HCT116 (cell line): ENCODE measurements at regions not wholly inside any gene's neighbourhood (a gene's known extent, or its start where the extent isn't known, plus 50 kb on each side); places are given as distances from the start of the nearest gene placed in this dataset.

Experiments
- ATAC-seq: fragments of 200-7000 bp; cut with Tn5 transposase; 2 replicates; pipeline ENCODE4 v1.9.1; 2020; ENCODE audit warnings: mild to moderate bottlenecking, moderate library complexity
- BruUV-seq: library from RNA; stranded (reverse); fragments of 400-500 nt; replicated peaks from 2 replicates; lab custom pipeline; 2021; lab: Mats Ljungman, UMichigan
- CTCF ChIA-PET: fragments of 300-600 bp; sonication (Branson Sonifier 250); formaldehyde crosslinking; loops from one replicate; lab custom pipeline; 2021; ENCODE audit warnings: antibody characterized with exemption; lab: Charles Lee
- POLR2A ChIA-PET: fragments of 300-600, 350-600 bp; sonication (Branson Sonifier 250); formaldehyde crosslinking; loops from one replicate; lab custom pipeline; 2021; ENCODE audit warnings: antibody characterized with exemption; lab: Charles Lee
- RAD21 ChIA-PET, 2 experiments: fragments of 300-600 bp; sonication (Branson Sonifier 250); formaldehyde crosslinking; loops; one replicate each; lab custom pipeline; 2023; ENCODE audit warnings: low total read pairs in 2 of 2; ENCODE audit not compliant: uncharacterized antibody in 2 of 2, unreplicated experiment in 2 of 2, low non-redundant PET in 1 of 2; lab: Charles Lee
- DNase-seq: peaks from one replicate; pipeline ENCODE4 v3.0.0-alpha.2; 2010; ENCODE audit warnings: low read depth, low spot score
- H2AFZ ChIP-seq: fragments of 200-600 bp; shearing (Covaris generic), sonication (generic); 2 replicates; pipeline ENCODE4 v1.6.1; 2017; ENCODE audit warnings: low read depth, mixed run types, mixed read lengths, antibody characterized with exemption, low read length; ENCODE audit not compliant: poor library complexity, severe bottlenecking
- H3K27ac ChIP-seq: 2 replicates; pipeline ENCODE4 v1.5.1; 2012; ENCODE audit warnings: low read depth, low read length
- H3K27me3 ChIP-seq: fragments of 200-600 bp; sonication (generic); 2 replicates; pipeline ENCODE4 v1.6.1; 2016; ENCODE audit warnings: mixed run types, low read length, mixed read lengths; ENCODE audit not compliant: insufficient read depth
- H3K36me3 ChIP-seq, 2 experiments: fragments of 200-500 bp in 1 of 2; fragments of 200-600 bp in 1 of 2; sonication (Bioruptor generic) in 1 of 2; sonication (generic) in 1 of 2; 2 replicates each; pipeline versions ENCODE4 v1.5.1 to v1.6.1; 2014 to 2016; ENCODE audit warnings: low read length in 2 of 2, inconsistent platforms in 1 of 2, mixed read lengths in 1 of 2, mixed run types in 1 of 2; ENCODE audit not compliant: insufficient read depth in 2 of 2, control insufficient read depth in 1 of 2
- H3K4me1 ChIP-seq, 2 experiments: fragments of 200-600 bp in 1 of 2; sonication (generic) in 1 of 2; 2 replicates each; pipeline versions ENCODE4 v1.5.1 to v1.6.1; 2012 to 2017; ENCODE audit warnings: low read length in 2 of 2, inconsistent platforms in 1 of 2, mild to moderate bottlenecking in 1 of 2, mixed read lengths in 1 of 2, mixed run types in 1 of 2, moderate library complexity in 1 of 2; ENCODE audit not compliant: insufficient read depth in 2 of 2, control insufficient read depth in 1 of 2
- H3K4me2 ChIP-seq: fragments of 200-600 bp; sonication (generic); 2 replicates; pipeline ENCODE4 v1.6.1; 2017; ENCODE audit warnings: mixed run types, low read length, mixed read lengths
- H3K4me3 ChIP-seq, 2 experiments: fragments of 200-600 bp in 1 of 2; sonication (generic) in 1 of 2; replicated peaks in 1 of 2; 2 replicates each; pipeline ENCODE4 v1.5.1; 2011 to 2016; ENCODE audit warnings: low read length in 2 of 2, control low read depth in 1 of 2, low read depth in 1 of 2, mild to moderate bottlenecking in 1 of 2, mixed read lengths in 1 of 2, mixed run types in 1 of 2
- H3K79me2 ChIP-seq: fragments of 200-600 bp; sonication (generic); 2 replicates; pipeline ENCODE4 v1.6.1; 2017; ENCODE audit warnings: mild to moderate bottlenecking, mixed run types, low read length, moderate library complexity, mixed read lengths; ENCODE audit not compliant: insufficient read depth
- H3K9ac ChIP-seq: fragments of 200-600 bp; sonication (generic); 2 replicates; pipeline ENCODE4 v1.6.1; 2016; ENCODE audit warnings: low read length, mixed read lengths
- H3K9me2 ChIP-seq: fragments of 200-600 bp; sonication (generic), shearing (Covaris generic); 2 replicates; pipeline ENCODE4 v1.6.1; 2017; ENCODE audit warnings: mixed run types, mild to moderate bottlenecking, moderate library complexity; ENCODE audit not compliant: insufficient read depth
- H3K9me3 ChIP-seq, 2 experiments: fragments of 200-500 bp in 1 of 2; fragments of 200-600 bp in 1 of 2; sonication (Bioruptor generic) in 1 of 2; sonication (generic) in 1 of 2; 2 replicates each; pipeline ENCODE4 v1.6.1; 2014 to 2017; ENCODE audit warnings: low read length in 2 of 2, mixed read lengths in 2 of 2, inconsistent platforms in 1 of 2, low read depth in 1 of 2, mild to moderate bottlenecking in 1 of 2, mixed run types in 1 of 2, moderate library complexity in 1 of 2; ENCODE audit not compliant: control insufficient read depth in 1 of 2, insufficient read depth in 1 of 2
- H4K20me1 ChIP-seq: fragments of 200-600 bp; sonication (generic), shearing (Covaris generic); 2 replicates; pipeline ENCODE4 v1.6.1; 2017; ENCODE audit warnings: mixed run types, mild to moderate bottlenecking, moderate library complexity; ENCODE audit not compliant: insufficient read depth
- CEBPB ChIP-seq: IDR thresholded peaks from 2 replicates; pipeline ENCODE4 v1.6.1; 2012; ENCODE audit warnings: low read depth
- EGR1 ChIP-seq: IDR thresholded peaks from 2 replicates; pipeline ENCODE4 v1.6.1; 2012; ENCODE audit warnings: low read depth
- EZH2phosphoT487 ChIP-seq: fragments of 200-600 bp; IDR thresholded peaks from 2 replicates; pipeline ENCODE4 v1.6.1; 2018; ENCODE audit warnings: antibody characterized with exemption, borderline replicate concordance
- FOSL1 ChIP-seq: IDR thresholded peaks from 2 replicates; pipeline ENCODE4 v1.6.1; 2012; ENCODE audit warnings: low read depth
- JUND ChIP-seq: IDR thresholded peaks from 2 replicates; pipeline ENCODE4 v1.6.1; 2012
- POLR2A ChIP-seq: IDR thresholded peaks from 2 replicates; pipeline ENCODE4 v1.7.0; 2011; ENCODE audit warnings: borderline replicate concordance; ENCODE audit not compliant: insufficient read depth, insufficient read length; ENCODE audit errors: extremely low read depth
- SIN3A ChIP-seq: IDR thresholded peaks from 2 replicates; pipeline ENCODE4 v1.6.1; 2012; ENCODE audit warnings: low read depth
- SP1 ChIP-seq: IDR thresholded peaks from 2 replicates; pipeline ENCODE4 v1.6.1; 2012; ENCODE audit warnings: low read depth
- YY1 ChIP-seq: IDR thresholded peaks from 2 replicates; pipeline ENCODE4 v1.6.1; 2011; ENCODE audit warnings: low read length, low read depth, moderate library complexity, mild to moderate bottlenecking; ENCODE audit not compliant: insufficient replicate concordance; ENCODE audit errors: extremely low read depth
- ZFX ChIP-seq: fragments of 450-650 bp; IDR thresholded peaks from 2 replicates; pipeline ENCODE4 v1.6.1; 2017
- ZNF274 ChIP-seq: fragments of 200-500 bp; sonication (Bioruptor generic); IDR thresholded peaks from 2 replicates; pipeline ENCODE4 v1.6.1; 2014; ENCODE audit warnings: mild to moderate bottlenecking, low read depth, low read length, inconsistent platforms
- intact Hi-C: fragments of 100-400 bp; cut with micrococcal nuclease; formaldehyde crosslinking; loops from 2 replicates; pipeline ENCODE4 v1.10.0; 2022
- TF ChIP-seq, protein P1 (sequence below): IDR thresholded peaks from 2 replicates; pipeline ENCODE4 v1.6.1; 2011; ENCODE audit warnings: mild to moderate bottlenecking, low read length, moderate library complexity; ENCODE audit not compliant: insufficient replicate concordance; ENCODE audit errors: extremely low read depth
- TF ChIP-seq, protein P2 (sequence below), 3 experiments: fragments of 200-600 bp in 1 of 3; sonication (generic) in 1 of 3; IDR thresholded peaks in 2 of 3; conservative IDR thresholded peaks in 1 of 3; 2 replicates each; pipeline ENCODE4 v1.5.1; 2012 to 2017; ENCODE audit warnings: low read depth in 2 of 3, low read length in 2 of 3, antibody characterized with exemption in 1 of 3, borderline replicate concordance in 1 of 3, control low read depth in 1 of 3, mild to moderate bottlenecking in 1 of 3, mixed read lengths in 1 of 3, mixed run types in 1 of 3, moderate library complexity in 1 of 3; ENCODE audit not compliant: insufficient read depth in 1 of 3
- TF ChIP-seq, protein P3 (sequence below): IDR thresholded peaks from 2 replicates; pipeline ENCODE4 v1.6.1; 2012; ENCODE audit warnings: low read depth
- TF ChIP-seq, protein P4 (sequence below): IDR thresholded peaks from 2 replicates; pipeline ENCODE4 v1.6.1; 2012

DNA sequence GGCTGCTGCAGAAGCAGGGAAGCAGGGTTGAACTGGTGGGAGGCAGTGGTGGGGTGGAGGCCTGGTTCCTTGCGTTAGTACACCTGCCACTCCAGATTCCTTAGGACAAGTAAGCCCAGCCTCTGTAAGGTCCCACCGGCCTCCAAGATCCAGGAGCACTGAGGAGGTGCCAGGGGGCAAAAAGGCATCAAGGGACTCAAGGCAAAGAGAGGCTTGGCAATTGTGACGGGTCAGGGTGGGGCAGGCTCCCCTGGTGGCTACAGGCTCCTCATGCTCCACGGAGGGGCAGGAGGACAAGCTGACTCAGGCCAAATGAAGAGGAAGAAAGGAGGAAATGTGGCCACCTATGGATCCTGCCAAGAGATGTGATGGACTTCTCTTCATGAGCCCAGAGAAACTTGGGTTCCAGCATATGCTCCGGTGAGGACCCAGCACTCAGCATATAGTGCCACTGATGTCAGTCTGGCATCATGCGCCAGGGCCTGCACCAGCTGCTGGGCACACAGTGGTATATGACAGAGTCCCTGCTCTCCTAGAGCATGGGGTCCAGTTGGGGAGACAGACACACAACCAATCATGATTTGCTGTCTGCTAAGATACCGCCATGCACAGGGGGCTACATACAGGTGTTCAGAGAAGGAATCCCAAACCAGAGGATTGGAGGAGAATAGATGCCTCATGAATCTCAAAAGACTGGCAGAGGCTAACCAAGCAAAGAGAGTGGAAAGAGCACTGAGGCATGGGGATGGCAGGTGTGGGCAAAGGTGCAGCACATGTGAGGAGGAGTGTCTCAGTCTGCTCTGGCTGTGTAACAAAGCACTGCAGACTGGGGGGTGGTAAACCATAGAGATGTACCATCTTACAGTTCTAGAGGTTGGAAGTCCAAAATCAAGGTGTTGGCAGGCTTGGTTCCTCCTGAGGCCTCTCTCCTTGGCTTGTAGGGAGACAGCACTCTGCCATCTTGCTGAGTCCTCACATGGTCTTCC, 249.7 kb downstream of the RHOU start:
- no peak for ATAC-seq
- H3K4me1 ChIP-seq = no peaks in the 10 kb centered on the region
- no peak for DNase-seq
- no peak overlapping the region for H3K9ac ChIP-seq
- no peaks in the 10 kb centered on the region for H3K79me2 ChIP-seq
- no peaks in the 10 kb centered on the region for H3K27me3 ChIP-seq
- H3K9me3 ChIP-seq = no peaks in the 10 kb centered on the region
- no peak for TF ChIP-seq POLR2A
- TF ChIP-seq, protein P1, sequence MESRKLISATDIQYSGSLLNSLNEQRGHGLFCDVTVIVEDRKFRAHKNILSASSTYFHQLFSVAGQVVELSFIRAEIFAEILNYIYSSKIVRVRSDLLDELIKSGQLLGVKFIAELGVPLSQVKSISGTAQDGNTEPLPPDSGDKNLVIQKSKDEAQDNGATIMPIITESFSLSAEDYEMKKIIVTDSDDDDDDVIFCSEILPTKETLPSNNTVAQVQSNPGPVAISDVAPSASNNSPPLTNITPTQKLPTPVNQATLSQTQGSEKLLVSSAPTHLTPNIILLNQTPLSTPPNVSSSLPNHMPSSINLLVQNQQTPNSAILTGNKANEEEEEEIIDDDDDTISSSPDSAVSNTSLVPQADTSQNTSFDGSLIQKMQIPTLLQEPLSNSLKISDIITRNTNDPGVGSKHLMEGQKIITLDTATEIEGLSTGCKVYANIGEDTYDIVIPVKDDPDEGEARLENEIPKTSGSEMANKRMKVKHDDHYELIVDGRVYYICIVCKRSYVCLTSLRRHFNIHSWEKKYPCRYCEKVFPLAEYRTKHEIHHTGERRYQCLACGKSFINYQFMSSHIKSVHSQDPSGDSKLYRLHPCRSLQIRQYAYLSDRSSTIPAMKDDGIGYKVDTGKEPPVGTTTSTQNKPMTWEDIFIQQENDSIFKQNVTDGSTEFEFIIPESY = no peak
- TF ChIP-seq, protein P2, sequence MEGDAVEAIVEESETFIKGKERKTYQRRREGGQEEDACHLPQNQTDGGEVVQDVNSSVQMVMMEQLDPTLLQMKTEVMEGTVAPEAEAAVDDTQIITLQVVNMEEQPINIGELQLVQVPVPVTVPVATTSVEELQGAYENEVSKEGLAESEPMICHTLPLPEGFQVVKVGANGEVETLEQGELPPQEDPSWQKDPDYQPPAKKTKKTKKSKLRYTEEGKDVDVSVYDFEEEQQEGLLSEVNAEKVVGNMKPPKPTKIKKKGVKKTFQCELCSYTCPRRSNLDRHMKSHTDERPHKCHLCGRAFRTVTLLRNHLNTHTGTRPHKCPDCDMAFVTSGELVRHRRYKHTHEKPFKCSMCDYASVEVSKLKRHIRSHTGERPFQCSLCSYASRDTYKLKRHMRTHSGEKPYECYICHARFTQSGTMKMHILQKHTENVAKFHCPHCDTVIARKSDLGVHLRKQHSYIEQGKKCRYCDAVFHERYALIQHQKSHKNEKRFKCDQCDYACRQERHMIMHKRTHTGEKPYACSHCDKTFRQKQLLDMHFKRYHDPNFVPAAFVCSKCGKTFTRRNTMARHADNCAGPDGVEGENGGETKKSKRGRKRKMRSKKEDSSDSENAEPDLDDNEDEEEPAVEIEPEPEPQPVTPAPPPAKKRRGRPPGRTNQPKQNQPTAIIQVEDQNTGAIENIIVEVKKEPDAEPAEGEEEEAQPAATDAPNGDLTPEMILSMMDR (IDR thresholded peaks at IDR 0.05 in 2 of 3, conservative IDR thresholded peaks at IDR 0.05 in 1 of 3; ENCODE audit: borderline replicate concordance in 1 of 3, insufficient read depth in 1 of 3, low read depth in 2 of 3, low read length in 2 of 3) = no peak
- TF ChIP-seq, protein P3, sequence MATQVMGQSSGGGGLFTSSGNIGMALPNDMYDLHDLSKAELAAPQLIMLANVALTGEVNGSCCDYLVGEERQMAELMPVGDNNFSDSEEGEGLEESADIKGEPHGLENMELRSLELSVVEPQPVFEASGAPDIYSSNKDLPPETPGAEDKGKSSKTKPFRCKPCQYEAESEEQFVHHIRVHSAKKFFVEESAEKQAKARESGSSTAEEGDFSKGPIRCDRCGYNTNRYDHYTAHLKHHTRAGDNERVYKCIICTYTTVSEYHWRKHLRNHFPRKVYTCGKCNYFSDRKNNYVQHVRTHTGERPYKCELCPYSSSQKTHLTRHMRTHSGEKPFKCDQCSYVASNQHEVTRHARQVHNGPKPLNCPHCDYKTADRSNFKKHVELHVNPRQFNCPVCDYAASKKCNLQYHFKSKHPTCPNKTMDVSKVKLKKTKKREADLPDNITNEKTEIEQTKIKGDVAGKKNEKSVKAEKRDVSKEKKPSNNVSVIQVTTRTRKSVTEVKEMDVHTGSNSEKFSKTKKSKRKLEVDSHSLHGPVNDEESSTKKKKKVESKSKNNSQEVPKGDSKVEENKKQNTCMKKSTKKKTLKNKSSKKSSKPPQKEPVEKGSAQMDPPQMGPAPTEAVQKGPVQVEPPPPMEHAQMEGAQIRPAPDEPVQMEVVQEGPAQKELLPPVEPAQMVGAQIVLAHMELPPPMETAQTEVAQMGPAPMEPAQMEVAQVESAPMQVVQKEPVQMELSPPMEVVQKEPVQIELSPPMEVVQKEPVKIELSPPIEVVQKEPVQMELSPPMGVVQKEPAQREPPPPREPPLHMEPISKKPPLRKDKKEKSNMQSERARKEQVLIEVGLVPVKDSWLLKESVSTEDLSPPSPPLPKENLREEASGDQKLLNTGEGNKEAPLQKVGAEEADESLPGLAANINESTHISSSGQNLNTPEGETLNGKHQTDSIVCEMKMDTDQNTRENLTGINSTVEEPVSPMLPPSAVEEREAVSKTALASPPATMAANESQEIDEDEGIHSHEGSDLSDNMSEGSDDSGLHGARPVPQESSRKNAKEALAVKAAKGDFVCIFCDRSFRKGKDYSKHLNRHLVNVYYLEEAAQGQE = no peak
- no peak for TF ChIP-seq FOSL1
- no peak for TF ChIP-seq SP1
- no peak for TF ChIP-seq SIN3A
- no peak for TF ChIP-seq EGR1
- TF ChIP-seq JUND = no peak
- no peak for TF ChIP-seq CEBPB
- no peak for TF ChIP-seq YY1
- TF ChIP-seq ZNF274 = no peak
- TF ChIP-seq ZFX = no peak
- TF ChIP-seq, protein P4, sequence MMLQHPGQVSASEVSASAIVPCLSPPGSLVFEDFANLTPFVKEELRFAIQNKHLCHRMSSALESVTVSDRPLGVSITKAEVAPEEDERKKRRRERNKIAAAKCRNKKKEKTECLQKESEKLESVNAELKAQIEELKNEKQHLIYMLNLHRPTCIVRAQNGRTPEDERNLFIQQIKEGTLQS = no peak
- no peak for TF ChIP-seq EZH2phosphoT487
- POLR2A ChIA-PET = no interaction called here
- H3K4me2 ChIP-seq = no peak overlapping the region
- no peak overlapping the region for H2AFZ ChIP-seq
- CTCF ChIA-PET = no interaction called here
- intact Hi-C loops = no loop called here
- no peaks in the 10 kb centered on the region for H3K36me3 ChIP-seq
- H3K9me2 ChIP-seq = no peaks in the 10 kb centered on the region
- RAD21 ChIA-PET = no interaction called here
- H4K20me1 ChIP-seq = no peaks in the 10 kb centered on the region
- no peak overlapping the region for H3K27ac ChIP-seq
- BruUV-seq = no TSS peak
- H3K4me3 ChIP-seq = no peak overlapping the region
